Liver (tissue), 8 donors: ENCODE measurements at regions not wholly inside any gene's neighbourhood (a gene's known extent, or its start where the extent isn't known, plus 50 kb on each side); places are given as distances from the start of the nearest gene placed in this dataset.

ENCODE experiments used
- DNase-seq: peaks from one replicate; pipeline ENCODE4 v3.0.0-alpha.2; 2017; ENCODE audit warnings: low spot score
- H3K27ac ChIP-seq, 2 donors: one replicate each; pipeline ENCODE4 v1.7.0; 2013; ENCODE audit warnings: inconsistent platforms in 2 of 2, low read length in 2 of 2, control low read depth in 1 of 2, low read depth in 1 of 2, mild to moderate bottlenecking in 1 of 2
- H3K27me3 ChIP-seq, 4 donors: one replicate each; pipeline versions ENCODE4 v1.6.1 to v1.7.0; 2013; ENCODE audit warnings: low read length in 3 of 4, inconsistent platforms in 1 of 4, mild to moderate bottlenecking in 1 of 4, moderate library complexity in 1 of 4; ENCODE audit not compliant: control insufficient read depth in 4 of 4, insufficient read depth in 4 of 4
- H3K36me3 ChIP-seq, 4 donors: one replicate each; pipeline versions ENCODE4 v1.6.1 to v1.7.0; 2013; ENCODE audit warnings: low read length in 3 of 4, mild to moderate bottlenecking in 3 of 4, low read depth in 1 of 4, moderate library complexity in 1 of 4; ENCODE audit not compliant: control insufficient read depth in 4 of 4, insufficient read depth in 3 of 4
- H3K4me1 ChIP-seq, 4 donors: one replicate each; pipeline versions ENCODE4 v1.6.1 to v1.7.0; 2013; ENCODE audit warnings: low read length in 3 of 4, mild to moderate bottlenecking in 3 of 4, moderate library complexity in 1 of 4; ENCODE audit not compliant: control insufficient read depth in 4 of 4, insufficient read depth in 4 of 4
- H3K4me3 ChIP-seq, 3 donors: one replicate each; pipeline versions ENCODE4 v1.6.1 to v1.7.0; 2013; ENCODE audit warnings: low read length in 3 of 3, control low read depth in 1 of 3, low read depth in 1 of 3, mild to moderate bottlenecking in 1 of 3
- H3K9ac ChIP-seq, 2 donors: one replicate each; pipeline ENCODE4 v1.7.0; 2013; ENCODE audit warnings: low read length in 2 of 2, mild to moderate bottlenecking in 2 of 2, moderate library complexity in 2 of 2, control low read depth in 1 of 2, low read depth in 1 of 2
- H3K9me3 ChIP-seq, 4 donors: one replicate each; pipeline versions ENCODE4 v1.6.1 to v1.7.0; 2013; ENCODE audit warnings: low read length in 3 of 4; ENCODE audit not compliant: control insufficient read depth in 4 of 4
- EGR1 ChIP-seq, 2 donors: IDR thresholded peaks; 2 replicates each; pipeline ENCODE4 v1.6.1; 2016 to 2018; ENCODE audit warnings: antibody characterized with exemption in 2 of 2, low read depth in 2 of 2
- FOXA2 ChIP-seq: IDR thresholded peaks from 2 replicates; pipeline ENCODE4 v1.6.1; 2016; ENCODE audit warnings: antibody characterized with exemption
- GABPA ChIP-seq, 2 donors: IDR thresholded peaks in 1 of 2; conservative IDR thresholded peaks in 1 of 2; 2 replicates each; pipeline ENCODE4 v1.6.1; 2016; ENCODE audit warnings: antibody characterized with exemption in 2 of 2, mild to moderate bottlenecking in 1 of 2, moderate library complexity in 1 of 2
- HNF4A ChIP-seq, 2 donors: conservative IDR thresholded peaks; 2 replicates each; pipeline ENCODE4 v1.6.1; 2016; ENCODE audit warnings: antibody characterized with exemption in 2 of 2, mild to moderate bottlenecking in 2 of 2
- HNF4G ChIP-seq: IDR thresholded peaks from 2 replicates; pipeline ENCODE4 v1.6.1; 2016; ENCODE audit warnings: antibody characterized with exemption
- JUND ChIP-seq, 2 donors: IDR thresholded peaks; 2 replicates each; pipeline ENCODE4 v1.6.1; 2016; ENCODE audit warnings: antibody characterized with exemption in 2 of 2
- NR2F2 ChIP-seq: IDR thresholded peaks from 2 replicates; pipeline ENCODE4 v1.6.1; 2016; ENCODE audit warnings: antibody characterized with exemption
- RAD21 ChIP-seq, 2 donors: IDR thresholded peaks; 2 replicates each; pipeline ENCODE4 v1.6.1; 2016; ENCODE audit warnings: antibody characterized with exemption in 2 of 2, mild to moderate bottlenecking in 2 of 2
- RXRA ChIP-seq, 2 donors: IDR thresholded peaks; 2 replicates each; pipeline ENCODE4 v1.6.1; 2017 to 2018; ENCODE audit warnings: antibody characterized with exemption in 2 of 2, mild to moderate bottlenecking in 1 of 2
- SP1 ChIP-seq: IDR thresholded peaks from 2 replicates; pipeline ENCODE4 v1.6.1; 2018; ENCODE audit warnings: antibody characterized with exemption, mild to moderate bottlenecking
- TAF1 ChIP-seq: conservative IDR thresholded peaks from 2 replicates; pipeline ENCODE4 v1.6.1; 2016; ENCODE audit warnings: antibody characterized with exemption, mild to moderate bottlenecking
- YY1 ChIP-seq: IDR thresholded peaks from 2 replicates; pipeline ENCODE4 v1.6.1; 2016; ENCODE audit warnings: antibody characterized with exemption, mild to moderate bottlenecking
- WGBS: extraction: QIAGEN DNeasy Blood & Tissue Kit; methylation state at CpG from one replicate; pipeline ENCODE4 v1.1.7; 2013; 5-methylcytosine and 5-hydroxymethylcytosine counted together
- TF ChIP-seq, protein P1 (sequence below): IDR thresholded peaks from 2 replicates; pipeline ENCODE4 v1.6.1; 2016; ENCODE audit warnings: antibody characterized with exemption
- TF ChIP-seq, protein P2 (sequence below): IDR thresholded peaks from 2 replicates; pipeline ENCODE4 v1.6.1; 2016; ENCODE audit warnings: antibody characterized with exemption, mild to moderate bottlenecking
- TF ChIP-seq, protein P3 (sequence below): IDR thresholded peaks from 2 replicates; pipeline ENCODE4 v1.6.1; 2016; ENCODE audit warnings: antibody characterized with exemption
- TF ChIP-seq, protein P4 (sequence below): fragments of 150-350 bp; IDR thresholded peaks from 2 replicates; pipeline ENCODE4 v1.5.1; 2017; ENCODE audit warnings: improper control_type of control experiment, low read depth, low read length; ENCODE audit not compliant: missing input control
- donor health status: healthy.
- donor health status: healthy.
- donor health status: healthy.
- donor health status: healthy.
- donor health status: healthy.

DNA sequence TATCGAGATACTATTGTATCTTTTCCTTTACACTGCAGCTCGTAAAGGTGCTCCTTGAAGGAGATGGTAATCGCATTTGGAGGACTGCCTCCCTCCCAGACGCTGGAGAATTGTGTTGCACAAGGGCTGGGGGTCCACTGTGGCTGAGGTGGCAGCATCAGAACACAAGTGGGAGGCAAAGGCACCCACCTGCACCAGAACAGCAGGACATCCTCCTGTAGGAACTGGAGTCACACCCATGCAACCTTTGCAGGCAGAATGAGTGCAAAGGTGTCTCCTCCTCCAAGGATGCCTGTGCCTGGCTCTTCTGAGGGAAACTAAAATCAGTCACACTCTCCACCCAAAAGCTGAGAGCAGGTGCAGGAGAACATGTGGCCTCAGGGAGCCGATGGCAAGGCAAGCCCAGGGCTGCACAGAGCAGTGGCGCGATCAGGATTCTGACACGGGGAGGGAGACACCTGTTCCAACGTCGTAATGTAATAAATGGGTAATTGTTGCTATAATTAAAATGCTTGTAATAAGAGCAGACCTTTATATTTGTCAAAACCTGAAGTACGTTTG lies 1501.4 kb downstream of the TBC1D22A start:
- Histone ChIP-seq H3K36me3 (no peaks in the 10 kb centered on the region), H3K4me3 (no peak overlapping the region), H3K27me3 (peaks cover 0 to 3% (median under 1%) of the 10 kb centered on the region in 4 donors), H3K4me1 (no peaks in the 10 kb centered on the region), H3K9me3 (no peaks in the 10 kb centered on the region), H3K9ac (no peak overlapping the region), H3K27ac (no peak overlapping the region)
- TF ChIP-seq RAD21 (IDR thresholded peaks at IDR 0.05) (no peak), FOXA2 (no peak), YY1 (no peak), SP1 (no peak), RXRA (IDR thresholded peaks at IDR 0.05) (no peak), HNF4A (conservative IDR thresholded peaks at IDR 0.05) (no peak), GABPA (IDR thresholded peaks at IDR 0.05 in 1 of 2, conservative IDR thresholded peaks at IDR 0.05 in 1 of 2) (no peak), TAF1 (no peak), JUND (IDR thresholded peaks at IDR 0.05) (no peak), NR2F2 (no peak)
- TF ChIP-seq, protein P1, sequence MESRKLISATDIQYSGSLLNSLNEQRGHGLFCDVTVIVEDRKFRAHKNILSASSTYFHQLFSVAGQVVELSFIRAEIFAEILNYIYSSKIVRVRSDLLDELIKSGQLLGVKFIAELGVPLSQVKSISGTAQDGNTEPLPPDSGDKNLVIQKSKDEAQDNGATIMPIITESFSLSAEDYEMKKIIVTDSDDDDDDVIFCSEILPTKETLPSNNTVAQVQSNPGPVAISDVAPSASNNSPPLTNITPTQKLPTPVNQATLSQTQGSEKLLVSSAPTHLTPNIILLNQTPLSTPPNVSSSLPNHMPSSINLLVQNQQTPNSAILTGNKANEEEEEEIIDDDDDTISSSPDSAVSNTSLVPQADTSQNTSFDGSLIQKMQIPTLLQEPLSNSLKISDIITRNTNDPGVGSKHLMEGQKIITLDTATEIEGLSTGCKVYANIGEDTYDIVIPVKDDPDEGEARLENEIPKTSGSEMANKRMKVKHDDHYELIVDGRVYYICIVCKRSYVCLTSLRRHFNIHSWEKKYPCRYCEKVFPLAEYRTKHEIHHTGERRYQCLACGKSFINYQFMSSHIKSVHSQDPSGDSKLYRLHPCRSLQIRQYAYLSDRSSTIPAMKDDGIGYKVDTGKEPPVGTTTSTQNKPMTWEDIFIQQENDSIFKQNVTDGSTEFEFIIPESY: no peak
- TF ChIP-seq, protein P2, sequence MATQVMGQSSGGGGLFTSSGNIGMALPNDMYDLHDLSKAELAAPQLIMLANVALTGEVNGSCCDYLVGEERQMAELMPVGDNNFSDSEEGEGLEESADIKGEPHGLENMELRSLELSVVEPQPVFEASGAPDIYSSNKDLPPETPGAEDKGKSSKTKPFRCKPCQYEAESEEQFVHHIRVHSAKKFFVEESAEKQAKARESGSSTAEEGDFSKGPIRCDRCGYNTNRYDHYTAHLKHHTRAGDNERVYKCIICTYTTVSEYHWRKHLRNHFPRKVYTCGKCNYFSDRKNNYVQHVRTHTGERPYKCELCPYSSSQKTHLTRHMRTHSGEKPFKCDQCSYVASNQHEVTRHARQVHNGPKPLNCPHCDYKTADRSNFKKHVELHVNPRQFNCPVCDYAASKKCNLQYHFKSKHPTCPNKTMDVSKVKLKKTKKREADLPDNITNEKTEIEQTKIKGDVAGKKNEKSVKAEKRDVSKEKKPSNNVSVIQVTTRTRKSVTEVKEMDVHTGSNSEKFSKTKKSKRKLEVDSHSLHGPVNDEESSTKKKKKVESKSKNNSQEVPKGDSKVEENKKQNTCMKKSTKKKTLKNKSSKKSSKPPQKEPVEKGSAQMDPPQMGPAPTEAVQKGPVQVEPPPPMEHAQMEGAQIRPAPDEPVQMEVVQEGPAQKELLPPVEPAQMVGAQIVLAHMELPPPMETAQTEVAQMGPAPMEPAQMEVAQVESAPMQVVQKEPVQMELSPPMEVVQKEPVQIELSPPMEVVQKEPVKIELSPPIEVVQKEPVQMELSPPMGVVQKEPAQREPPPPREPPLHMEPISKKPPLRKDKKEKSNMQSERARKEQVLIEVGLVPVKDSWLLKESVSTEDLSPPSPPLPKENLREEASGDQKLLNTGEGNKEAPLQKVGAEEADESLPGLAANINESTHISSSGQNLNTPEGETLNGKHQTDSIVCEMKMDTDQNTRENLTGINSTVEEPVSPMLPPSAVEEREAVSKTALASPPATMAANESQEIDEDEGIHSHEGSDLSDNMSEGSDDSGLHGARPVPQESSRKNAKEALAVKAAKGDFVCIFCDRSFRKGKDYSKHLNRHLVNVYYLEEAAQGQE: no peak
- TF ChIP-seq, protein P3, sequence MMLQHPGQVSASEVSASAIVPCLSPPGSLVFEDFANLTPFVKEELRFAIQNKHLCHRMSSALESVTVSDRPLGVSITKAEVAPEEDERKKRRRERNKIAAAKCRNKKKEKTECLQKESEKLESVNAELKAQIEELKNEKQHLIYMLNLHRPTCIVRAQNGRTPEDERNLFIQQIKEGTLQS: no peak
- TF ChIP-seq, protein P4, sequence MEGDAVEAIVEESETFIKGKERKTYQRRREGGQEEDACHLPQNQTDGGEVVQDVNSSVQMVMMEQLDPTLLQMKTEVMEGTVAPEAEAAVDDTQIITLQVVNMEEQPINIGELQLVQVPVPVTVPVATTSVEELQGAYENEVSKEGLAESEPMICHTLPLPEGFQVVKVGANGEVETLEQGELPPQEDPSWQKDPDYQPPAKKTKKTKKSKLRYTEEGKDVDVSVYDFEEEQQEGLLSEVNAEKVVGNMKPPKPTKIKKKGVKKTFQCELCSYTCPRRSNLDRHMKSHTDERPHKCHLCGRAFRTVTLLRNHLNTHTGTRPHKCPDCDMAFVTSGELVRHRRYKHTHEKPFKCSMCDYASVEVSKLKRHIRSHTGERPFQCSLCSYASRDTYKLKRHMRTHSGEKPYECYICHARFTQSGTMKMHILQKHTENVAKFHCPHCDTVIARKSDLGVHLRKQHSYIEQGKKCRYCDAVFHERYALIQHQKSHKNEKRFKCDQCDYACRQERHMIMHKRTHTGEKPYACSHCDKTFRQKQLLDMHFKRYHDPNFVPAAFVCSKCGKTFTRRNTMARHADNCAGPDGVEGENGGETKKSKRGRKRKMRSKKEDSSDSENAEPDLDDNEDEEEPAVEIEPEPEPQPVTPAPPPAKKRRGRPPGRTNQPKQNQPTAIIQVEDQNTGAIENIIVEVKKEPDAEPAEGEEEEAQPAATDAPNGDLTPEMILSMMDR: no peak
- 70% methylated on average over 11 of the region's 11 CpGs for WGBS
- no peak for DNase-seq

DNA sequence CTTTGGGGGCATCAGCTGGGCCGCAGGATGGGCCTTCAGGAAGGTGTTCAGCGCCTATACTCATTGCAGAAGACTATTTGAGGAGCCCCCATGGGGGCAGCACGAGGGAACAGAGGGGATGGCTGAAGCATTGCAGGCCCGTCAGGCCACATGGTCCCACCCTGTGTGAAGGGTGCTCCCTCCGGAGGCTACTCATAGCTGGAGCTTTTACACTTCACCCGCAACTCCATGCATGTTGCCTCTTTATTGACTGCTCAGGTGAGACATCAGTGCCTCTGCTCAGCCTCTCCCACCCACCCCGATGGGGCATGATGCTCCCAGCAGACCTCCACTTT lies 1500.9 kb downstream of the TBC1D22A start:
- WGBS: 72% methylated on average over 7 of the region's 7 CpGs
- H3K27me3 ChIP-seq: peaks cover 0 to 3% (median under 1%) of the 10 kb centered on the region in 4 donors
- H3K36me3 ChIP-seq: no peaks in the 10 kb centered on the region
- H3K9ac ChIP-seq: no peak overlapping the region
- no peak overlapping the region for H3K4me3 ChIP-seq
- no peak for DNase-seq
- H3K4me1 ChIP-seq: no peaks in the 10 kb centered on the region
- no peak overlapping the region for H3K27ac ChIP-seq
- H3K9me3 ChIP-seq: no peaks in the 10 kb centered on the region
- TF ChIP-seq HNF4G: no peak
- no peak for TF ChIP-seq GABPA (IDR thresholded peaks at IDR 0.05 in 1 of 2, conservative IDR thresholded peaks at IDR 0.05 in 1 of 2)
- no peak for TF ChIP-seq YY1
- TF ChIP-seq RXRA (IDR thresholded peaks at IDR 0.05): no peak
- TF ChIP-seq JUND (IDR thresholded peaks at IDR 0.05): no peak
- TF ChIP-seq, protein P3: no peak
- no peak for TF ChIP-seq FOXA2
- no peak for TF ChIP-seq EGR1 (IDR thresholded peaks at IDR 0.05; ENCODE audit: low read depth in 2 of 2)
- TF ChIP-seq HNF4A (conservative IDR thresholded peaks at IDR 0.05): no peak
- TF ChIP-seq SP1: no peak
- TF ChIP-seq, protein P4: no peak
- TF ChIP-seq, protein P2: no peak
- no peak for TF ChIP-seq RAD21 (IDR thresholded peaks at IDR 0.05)
- TF ChIP-seq NR2F2: no peak
- no peak for TF ChIP-seq TAF1
